GM12874 (cell line): ENCODE measurements at regions not wholly inside any gene's neighbourhood (a gene's known extent, or its start where the extent isn't known, plus 50 kb on each side); places are given as distances from the start of the nearest gene placed in this dataset.

Experiments
- CTCF ChIP-seq: IDR thresholded peaks from 2 replicates; pipeline ENCODE4 v1.5.1; 2011; ENCODE audit warnings: low read depth, mild to moderate bottlenecking, control low read depth, low read length, moderate library complexity; ENCODE audit not compliant: insufficient read depth

GRCh38 chr19:28984315-28984714 lies 228.6 kb downstream of the UQCRFS1 start:
- TF ChIP-seq CTCF = no peak

- TF ChIP-seq CTCF = no peak
Observed at GRCh38 chr19:28983430-28983829, 229.5 kb downstream of the UQCRFS1 start.

- TF ChIP-seq CTCF = no peak
Observed at GRCh38 chr19:28981994-28982393, 231.0 kb downstream of the UQCRFS1 start.

GRCh38 chr19:28981518-28981917 lies 231.4 kb downstream of the UQCRFS1 start:
- no peak for TF ChIP-seq CTCF

GRCh38 chr19:28980236-28980868 lies 232.6 kb downstream of the UQCRFS1 start:
- TF ChIP-seq CTCF = no peak

- TF ChIP-seq CTCF = no peak
Observed at GRCh38 chr19:28977826-28978225, 235.1 kb downstream of the UQCRFS1 start.

GRCh38 chr19:28972058-28972852 lies 240.7 kb downstream of the UQCRFS1 start:
- TF ChIP-seq CTCF = no peak
